HG03095 (cell line): ENCODE measurements at regions not wholly inside any gene's neighbourhood (a gene's known extent, or its start where the extent isn't known, plus 50 kb on each side); places are given as distances from the start of the nearest gene placed in this dataset.
"Not testable (repeated sequence)": the region's sequence is repeated elsewhere in the genome, so short reads cannot be mapped to it uniquely, and the experiment has no call there.

Experiments
- ATAC-seq: cut with Tn5 transposase; IDR thresholded peaks from one replicate; pipeline ENCODE4 v1.9.1; 2021; ENCODE audit warnings: moderate library complexity; ENCODE audit not compliant: unreplicated experiment

DNA sequence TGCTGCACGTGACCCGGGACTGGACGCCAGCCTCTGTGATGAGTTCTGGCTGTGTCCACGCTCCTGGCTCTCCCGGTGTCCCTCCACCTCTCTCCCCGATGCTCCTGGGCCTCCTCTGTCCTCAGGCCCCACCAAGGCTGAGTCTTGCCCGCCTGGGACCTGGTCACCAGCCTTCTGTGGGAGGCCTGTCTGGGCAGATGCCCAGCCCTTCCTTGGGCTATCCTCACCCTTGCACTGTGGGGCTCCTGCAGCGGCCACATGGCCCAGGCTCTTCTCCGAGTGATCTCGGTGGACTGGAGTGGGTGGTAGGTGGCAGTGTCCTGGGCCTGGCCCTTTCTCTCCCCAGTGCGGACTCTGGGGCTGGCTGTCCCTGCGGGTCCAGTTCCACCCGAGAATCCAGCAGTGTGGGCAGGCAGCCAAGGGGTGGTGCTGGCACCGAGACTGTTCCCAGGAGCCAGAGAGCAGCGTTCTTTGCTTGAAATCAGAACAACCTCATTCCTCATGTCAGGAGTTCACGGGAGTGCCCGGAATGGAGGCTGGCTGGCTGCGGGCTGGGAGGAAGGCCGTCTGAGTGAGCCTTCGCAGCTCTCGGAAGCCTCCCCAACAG, 94.6 kb downstream of the TMEM121 start:
- not testable (repeated sequence) for ATAC-seq

DNA sequence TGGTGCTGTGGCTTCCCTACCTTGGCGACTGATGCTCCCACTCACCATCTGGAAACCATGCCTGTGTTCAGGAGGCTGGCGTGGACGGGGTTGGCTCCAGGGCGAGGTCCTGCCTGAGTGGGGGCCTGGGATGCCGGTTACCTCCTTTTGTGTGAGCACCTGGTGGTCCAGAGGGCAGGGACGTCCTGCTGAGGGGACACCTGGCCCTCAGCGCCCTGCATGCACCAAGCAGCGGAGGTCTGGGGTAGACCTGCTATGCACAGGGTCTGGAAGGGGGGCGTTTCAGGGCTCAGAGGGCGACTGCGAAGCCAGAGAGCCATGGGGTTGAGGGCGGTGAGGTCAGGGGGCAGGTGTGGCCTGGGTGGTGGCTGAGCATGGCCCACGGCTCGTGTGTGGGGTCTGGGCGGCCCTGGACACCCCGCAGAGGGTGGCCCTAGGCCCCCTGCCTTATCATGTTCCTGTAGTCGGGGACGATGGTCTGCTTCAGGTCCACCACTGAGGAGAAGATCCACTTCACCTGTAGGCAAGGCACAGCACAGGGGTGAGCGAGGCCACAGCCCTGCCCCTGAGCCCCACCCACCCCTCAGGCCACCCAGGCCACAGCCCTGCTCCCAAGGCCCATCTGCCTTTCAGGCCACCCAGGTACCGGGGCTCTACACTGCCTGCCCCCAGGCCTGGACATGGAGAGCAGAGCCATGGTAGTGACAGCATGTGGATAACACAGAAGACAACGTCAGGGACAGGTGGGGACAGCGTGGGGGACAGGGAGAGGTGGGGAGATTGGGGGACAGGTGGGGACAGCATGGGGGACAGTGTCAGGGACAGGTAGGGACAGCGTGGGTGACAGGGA, 95.3 kb downstream of the TMEM121 start:
- ATAC-seq = not testable (repeated sequence)

DNA sequence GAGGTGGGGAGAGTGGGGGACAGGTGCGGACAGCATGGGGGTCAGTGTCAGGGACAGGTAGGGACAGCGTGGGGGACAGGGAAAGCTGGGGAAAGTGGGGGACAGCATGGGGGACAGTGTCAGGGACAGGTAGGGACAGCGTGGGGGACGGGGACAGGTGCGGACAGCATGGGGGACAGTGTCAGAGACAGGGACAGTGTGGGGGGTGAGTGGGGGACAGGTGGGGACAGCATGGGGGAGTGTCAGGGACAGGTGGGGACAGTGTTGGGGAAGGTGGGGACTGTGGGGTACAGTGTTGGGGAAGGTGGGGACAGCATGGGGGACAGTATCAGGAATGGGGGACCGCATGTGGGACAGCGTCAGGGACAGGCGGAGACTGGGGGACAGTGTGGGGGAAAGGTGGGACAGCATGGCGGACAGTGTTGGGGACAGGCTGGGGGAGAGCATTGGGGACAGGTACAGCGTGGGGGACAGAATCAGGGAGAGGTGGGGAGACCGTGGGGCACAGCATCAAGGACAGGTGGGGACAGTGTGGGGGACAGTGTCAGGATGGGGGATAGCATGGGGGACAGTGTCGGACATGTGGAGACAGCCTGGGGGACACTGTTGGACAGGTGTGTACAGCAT, 96.1 kb downstream of the TMEM121 start:
- ATAC-seq = no peak

DNA sequence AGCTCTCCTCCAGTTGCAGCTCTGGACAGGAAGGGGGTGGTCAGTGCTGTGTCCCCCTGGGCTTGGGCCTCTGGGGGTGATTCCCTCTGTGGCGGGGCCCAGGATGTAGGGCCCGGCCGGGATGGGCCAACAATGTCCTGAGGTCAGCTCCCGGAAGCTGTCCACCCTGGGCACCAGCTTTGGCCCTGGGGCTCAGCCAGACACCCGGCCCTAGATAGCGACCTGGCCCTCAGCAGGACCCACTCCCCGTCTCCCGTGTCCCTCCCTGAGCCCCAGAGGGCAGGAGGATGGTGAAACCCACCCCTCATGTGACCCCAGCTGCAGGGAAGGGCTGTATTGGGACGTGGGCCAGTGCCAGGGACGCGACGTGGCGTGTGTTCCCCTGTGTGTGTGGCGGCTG, 96.8 kb downstream of the TMEM121 start:
- ATAC-seq = not testable (repeated sequence)

DNA sequence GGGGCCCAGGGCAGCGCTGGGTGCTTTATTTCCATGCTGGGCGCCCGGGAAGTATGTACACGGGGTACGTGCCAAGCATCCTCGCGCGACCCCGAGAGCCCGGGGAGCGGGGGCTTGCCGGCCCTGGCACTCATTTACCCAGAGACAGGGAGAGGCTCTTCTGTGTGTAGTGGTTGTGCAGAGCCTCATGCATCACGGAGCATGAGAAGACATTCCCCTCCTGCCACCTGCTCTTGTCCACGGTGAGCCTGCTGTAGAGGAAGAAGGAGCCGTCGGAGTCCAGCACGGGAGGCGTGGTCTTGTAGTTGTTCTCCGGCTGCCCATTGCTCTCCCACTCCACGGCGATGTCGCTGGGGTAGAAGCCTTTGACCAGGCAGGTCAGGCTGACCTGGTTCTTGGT, 98.0 kb downstream of the TMEM121 start:
- not testable (repeated sequence) for ATAC-seq

DNA sequence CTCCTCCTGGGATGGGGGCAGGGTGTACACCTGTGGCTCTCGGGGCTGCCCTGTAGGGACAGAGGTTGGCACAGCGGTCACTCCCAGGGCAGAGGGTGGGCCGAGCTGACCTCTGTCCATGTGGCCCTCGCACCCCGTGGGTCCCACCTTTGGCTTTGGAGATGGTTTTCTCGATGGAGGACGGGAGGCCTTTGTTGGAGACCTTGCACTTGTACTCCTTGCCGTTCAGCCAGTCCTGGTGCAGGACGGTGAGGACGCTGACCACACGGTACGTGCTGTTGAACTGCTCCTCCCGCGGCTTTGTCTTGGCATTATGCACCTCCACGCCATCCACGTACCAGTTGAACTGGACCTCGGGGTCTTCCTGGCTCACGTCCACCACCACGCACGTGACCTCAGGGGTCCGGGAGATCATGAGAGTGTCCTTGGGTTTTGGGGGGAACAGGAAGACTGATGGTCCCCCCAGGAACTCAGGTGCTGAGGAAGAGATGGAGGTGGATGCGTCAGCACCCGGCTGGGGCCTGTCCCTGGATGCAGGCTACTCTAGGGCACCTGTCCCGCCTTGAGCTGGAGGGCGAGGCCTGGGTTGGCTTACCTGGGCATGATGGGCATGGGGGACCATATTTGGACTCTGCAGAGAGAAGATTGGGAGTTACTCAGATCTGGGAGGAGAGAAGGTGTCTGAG, 98.5 kb downstream of the TMEM121 start:
- not testable (repeated sequence) for ATAC-seq

DNA sequence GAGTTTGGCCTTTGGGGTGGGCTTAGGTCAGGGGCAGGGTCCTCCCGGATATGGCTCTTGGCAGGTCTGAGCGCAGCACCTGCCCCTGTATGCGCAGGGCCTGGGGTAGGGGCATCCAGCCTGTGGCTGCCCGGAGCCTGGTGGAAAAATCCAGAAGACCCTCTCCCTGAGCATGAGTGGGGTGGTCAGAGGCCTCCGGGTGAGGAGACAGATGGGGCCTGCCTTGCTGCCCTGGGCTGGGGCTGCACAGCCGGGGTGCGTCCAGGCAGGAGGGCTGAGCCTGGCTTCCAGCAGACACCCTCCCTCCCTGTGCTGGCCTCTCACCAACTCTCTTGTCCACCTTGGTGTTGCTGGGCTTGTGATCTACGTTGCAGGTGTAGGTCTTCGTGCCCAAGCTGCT, 99.1 kb downstream of the TMEM121 start:
- ATAC-seq = not testable (repeated sequence)

DNA sequence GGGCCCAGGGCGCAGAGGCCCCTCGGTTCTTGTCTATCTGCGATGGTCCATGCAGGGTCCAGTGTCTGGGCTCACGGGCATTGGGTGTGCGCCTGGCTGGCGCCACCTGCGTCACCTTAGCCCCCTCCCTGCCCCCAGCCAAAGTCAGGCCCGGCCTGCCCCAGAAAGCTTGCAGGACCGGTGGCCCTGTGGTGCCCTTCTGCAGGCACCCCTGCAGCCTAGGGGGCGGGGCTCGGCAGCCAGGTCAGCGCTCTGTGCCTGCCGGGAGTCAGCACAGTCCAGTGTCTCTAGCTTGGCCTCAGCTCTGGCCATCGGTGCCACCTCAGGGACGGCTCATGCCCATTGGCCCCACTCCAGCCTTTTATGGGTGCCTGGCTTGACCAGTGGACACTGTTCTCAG, 99.7 kb downstream of the TMEM121 start:
- ATAC-seq = not testable (repeated sequence)

DNA sequence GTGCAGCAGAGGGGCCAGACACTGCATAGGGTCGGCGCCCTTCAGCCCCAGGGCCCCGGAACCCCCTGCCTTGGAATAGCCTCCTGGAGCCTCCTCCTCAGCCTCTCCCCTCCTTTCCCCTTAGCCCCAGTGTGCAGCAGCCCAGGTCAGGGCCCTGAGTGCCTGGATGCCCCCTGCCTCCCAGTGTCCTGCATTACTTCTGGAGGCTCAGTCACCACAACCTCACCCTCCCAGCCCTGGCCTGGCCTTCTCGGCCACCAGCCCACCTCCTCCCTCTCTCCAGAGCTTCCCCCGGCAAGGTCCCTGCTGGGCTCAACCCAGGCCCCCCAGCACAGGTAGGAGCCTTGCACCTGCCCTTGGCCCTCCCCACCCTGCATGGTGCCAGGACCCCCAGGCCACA, 100.3 kb downstream of the TMEM121 start:
- not testable (repeated sequence) for ATAC-seq

DNA sequence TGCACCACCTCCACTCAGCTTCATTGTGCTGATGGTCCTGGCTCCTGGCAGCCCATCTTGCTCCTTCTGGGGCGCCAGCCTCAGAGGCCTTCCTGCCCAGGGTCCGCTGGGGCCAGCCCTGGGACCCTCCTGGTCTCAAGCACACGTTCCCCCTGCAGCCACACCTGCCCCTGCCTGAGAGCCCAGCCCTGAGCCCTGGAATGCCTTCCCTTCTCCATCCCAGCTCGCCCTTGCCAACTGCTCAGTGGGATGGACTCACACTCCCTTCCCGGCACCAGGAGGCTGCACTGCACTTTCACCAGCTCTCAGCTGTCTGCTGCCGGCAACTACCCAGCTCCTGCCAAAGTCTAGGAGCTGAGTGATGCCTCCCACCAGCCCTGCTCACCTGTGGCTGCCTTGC, 100.9 kb downstream of the TMEM121 start:
- ATAC-seq = not testable (repeated sequence)

DNA sequence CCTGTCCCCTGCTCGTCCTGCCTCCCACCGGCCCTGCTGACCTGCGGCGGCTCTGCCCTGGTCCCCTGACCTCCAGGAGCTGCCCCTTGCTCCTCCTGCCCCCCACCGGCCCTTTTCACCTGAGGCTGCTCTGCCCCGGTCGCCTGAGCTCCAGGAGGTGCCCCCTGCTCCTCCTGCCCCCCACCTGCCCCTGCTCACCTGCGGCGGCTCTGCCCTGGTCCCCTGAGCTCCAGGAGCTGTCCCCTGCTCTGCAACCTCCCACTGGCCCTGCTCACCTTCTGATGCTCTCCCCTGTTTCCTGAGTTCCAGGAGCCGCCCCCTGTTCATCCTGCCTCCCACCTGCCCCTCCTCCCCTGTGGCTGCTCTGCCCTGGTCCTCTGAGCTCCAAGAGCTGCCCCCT, 101.3 kb downstream of the TMEM121 start:
- ATAC-seq = no peak

DNA sequence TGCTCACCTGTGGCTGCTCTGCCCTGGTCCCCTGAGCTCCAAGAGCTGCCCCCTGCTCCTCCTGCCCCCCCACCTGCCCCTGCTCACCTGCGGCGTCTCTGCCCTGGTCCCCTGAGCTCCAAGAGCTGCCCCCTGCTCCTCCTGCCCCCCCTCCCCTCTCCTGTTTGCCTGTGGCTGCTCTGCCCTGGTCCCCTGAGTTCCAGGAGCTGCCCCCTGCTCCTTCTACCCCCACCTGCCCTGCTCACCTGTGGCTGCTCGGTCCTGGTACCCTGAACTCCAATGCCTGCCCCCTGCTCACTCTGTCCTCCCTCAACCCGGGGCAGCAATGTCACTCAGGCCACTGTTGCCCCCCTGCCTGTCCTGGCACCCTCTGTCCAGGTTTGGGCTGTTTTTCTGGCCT, 101.7 kb downstream of the TMEM121 start:
- not testable (repeated sequence) for ATAC-seq

DNA sequence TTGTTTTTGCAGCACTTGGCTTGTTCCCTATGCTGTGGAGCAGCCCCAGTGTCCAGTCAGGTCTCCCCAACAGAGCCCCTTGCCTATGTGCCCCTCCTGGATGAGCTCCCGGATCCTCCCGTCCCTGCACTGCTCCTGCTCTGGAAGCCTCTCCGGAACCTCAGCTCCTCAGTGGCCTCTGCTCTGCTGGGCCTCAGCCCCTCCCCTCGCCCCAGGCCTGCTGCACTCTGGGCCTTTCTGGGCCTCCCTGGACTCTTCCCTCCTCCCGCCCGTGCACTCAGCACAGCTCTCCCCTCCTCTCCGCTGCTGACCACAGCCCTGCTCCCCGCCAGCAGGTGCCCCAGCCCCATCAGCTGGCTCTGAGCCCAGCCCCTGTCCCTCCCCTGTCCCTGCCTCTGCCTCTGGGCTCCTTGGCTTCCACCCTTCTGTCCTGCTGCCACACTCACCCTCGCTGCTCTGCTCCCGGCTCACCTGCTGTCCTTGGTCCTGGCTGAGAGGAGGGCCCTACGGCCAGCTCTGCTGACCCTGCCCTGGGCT, 102.2 kb downstream of the TMEM121 start:
- ATAC-seq = not testable (repeated sequence)

DNA sequence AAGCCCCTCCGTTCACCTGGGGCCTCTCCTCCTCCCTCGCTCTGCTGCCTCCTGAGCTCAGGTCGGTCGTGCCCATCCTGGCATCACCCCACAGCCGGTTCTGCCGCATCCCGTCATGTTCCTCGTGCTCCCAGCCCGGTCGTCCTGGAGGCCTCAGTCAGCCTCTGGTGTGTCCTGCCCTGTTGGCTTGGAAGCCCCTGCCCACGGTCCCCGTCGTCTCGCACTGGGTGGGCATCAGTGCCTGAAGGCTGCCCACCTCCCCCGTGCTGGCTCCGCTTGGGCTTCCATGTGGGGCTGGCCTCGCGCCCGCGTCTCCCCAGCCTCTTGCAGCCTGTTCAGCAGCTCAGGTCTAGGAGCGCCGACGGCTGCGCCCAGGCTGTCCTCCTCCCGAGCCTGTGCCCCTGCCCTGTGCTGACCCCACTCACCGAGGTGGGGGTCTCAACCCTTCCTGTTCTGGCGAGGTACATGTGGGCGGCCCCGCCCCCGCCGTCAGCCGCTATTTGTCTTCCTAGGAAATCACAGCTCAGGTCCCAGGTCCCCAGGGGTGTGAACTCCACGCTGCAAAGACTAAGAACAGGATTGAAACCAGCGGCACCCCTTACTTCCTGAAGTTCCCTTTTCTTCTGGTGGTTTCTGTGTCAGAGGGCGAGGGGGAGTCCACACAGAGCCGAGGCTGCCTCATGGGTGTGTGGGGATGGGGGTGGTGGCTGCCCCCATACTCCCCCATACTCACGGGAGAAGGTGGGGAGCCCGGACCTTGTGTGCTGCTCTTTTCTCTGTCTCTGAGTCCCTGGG, 102.9 kb downstream of the TMEM121 start:
- not testable (repeated sequence) for ATAC-seq

DNA sequence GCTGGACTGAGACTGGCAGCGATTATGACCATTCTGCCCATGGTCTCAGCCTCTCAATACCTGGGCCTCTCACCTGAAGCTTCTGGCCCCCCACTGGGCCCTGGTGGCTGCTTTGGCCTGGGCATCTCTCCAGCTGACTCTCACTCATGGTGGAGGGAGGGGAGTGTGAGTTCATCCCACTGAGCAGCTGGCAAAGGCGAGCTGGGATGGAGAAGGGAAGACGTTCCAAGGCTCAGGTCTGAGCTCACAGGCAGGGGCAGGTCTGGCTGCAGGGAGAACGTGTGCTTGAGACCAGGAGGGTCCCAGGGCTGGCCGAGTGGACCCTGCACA, 103.5 kb downstream of the TMEM121 start:
- ATAC-seq = no peak

DNA sequence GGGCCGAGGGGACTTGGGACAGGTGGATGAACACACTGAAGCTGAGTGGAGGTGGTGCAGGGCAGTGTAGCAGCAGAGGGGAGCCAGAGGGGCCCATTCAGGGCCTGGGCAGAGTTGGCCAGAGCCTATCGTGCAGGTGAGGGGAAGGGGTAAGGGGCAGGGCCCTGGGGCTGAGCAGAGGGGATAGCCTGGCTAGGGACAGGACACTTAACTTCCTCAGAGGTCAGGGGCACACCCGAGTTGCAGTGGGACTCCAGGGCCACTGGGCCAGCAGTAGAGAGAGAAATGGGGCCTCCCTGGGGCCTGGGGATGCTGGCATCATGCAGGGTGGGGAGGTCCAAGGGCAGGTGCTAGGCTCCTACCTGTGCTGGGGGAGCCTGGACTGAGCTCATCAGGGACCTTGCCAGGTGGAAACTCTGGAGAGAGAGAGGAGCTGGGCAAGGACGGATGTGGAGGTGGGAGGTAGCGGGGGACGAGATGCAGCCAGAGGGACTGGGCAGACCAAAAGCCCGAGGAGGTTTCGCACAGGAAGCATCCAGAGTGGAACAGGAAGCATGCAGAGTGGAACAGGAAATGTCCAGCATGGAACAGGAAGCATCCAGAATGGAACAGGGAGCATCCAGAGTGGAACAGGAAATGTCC, 104.0 kb downstream of the TMEM121 start:
- not testable (repeated sequence) for ATAC-seq

DNA sequence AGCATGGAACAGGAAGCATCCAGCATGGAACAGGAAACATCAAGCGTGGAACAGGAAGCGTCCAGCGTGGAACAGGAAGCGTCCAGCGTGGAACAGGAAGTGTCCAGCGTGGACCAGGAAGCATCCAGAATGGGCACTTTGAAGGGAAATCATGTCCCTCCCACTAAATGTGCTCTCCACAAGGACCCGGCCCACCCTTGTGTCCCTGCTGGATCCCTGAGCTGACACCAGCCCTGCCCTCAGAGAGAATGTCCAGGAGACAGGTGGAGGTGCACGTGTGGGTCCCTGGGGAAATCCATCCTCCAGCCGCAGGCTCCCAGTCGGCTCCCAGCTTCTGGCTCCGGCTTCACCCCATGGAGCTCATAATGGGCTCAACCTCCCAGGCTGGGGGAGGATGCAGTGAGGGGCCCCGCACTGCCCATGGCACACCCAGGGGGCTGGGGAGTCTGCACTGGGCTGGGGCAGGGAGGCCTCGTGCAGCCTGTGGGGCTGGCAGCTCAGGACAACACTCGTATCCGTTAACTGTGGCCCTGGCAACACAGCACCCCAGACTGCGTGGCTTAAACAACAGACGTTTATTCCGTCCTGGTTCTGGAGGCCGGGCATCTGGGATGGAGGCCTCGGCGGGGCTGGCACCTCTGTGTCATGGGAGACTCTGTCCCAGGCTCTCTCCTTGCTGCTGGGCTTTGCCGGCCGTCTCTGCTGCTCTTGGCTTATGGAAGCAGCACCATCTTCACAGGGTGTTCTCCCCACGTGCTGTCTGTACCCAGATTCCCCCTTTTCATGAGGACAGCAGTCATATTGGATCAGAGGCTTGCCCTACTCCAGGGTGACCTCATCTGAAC, 104.8 kb downstream of the TMEM121 start:
- ATAC-seq = not testable (repeated sequence)

DNA sequence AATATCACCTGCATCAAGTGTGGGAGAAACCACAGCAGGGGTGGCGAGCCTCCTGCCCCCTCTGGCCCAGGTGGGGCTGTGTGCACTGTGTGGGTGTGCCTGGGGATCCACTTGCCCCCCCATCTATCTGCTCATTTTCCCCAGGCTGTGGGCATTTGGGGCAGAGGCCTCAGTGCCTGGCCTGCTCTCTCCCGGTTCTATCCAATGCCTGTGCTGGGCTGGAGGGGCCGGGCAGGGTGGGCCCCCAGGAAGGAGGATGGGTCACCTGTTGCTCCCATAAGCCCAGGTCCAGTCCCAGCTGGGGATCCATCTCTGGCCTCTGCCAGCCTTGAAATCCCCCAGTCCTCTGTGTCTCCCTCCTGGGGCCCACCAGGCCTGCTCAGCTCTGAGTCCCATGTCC, 105.6 kb downstream of the TMEM121 start:
- ATAC-seq = no peak

DNA sequence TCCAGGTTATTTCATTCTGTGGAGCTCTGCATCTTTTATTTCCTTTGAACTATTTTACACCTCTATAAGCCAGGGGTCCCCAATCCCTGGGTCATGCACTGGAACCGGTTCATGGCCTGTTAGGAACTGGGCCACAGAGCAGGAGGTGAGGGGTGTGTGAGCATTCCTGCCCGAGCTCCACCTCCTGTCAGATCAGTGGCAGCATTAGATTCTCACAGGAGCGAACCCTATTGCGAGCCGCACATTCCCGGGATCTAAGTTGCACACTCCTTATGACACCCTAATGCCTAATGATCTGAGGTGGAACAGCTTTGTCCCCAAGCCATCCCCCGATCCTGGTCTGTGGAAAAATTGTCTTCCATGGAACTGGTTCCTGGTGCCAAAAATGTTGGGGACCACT, 107.2 kb downstream of the TMEM121 start:
- not testable (repeated sequence) for ATAC-seq
